AG09319 (cell line): ENCODE measurements at regions not wholly inside any gene's neighbourhood (a gene's known extent, or its start where the extent isn't known, plus 50 kb on each side); places are given as distances from the start of the nearest gene placed in this dataset.

ENCODE experiments used
- DNase-seq: peaks from one replicate; pipeline ENCODE4 v3.0.0-alpha.2; 2010; ENCODE audit warnings: low read depth; ENCODE audit errors: extremely low read depth
- CTCF ChIP-seq: IDR thresholded peaks from 2 replicates; pipeline ENCODE4 v1.5.1; 2011; ENCODE audit warnings: low read depth, mild to moderate bottlenecking, inconsistent platforms, low read length, moderate library complexity

GRCh38 chr12:83220774-83221173 lies 534.1 kb downstream of the TMTC2 start:
- TF ChIP-seq CTCF: no peak

DNA sequence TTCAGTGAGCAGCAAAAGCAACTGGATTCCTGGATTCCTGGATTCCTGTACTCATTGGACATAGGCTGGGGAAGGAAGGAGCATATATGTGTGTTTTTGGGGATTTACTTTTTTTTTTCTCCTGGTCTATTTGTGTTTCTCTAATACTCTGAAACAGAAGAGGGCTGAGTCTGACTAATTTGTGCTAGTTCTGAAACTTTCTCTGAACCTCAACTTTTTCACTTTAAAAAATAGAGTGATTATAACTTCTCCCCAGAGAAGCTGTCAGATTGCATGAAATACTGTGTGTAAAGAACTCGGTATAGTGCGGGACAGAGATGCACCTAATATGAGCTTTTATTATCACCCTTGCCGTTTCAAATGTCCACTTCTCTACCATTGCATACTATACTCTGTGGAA lies 529.5 kb downstream of the TMTC2 start:
- DNase-seq: no peak
- TF ChIP-seq CTCF: no peak

More at GRCh38 chr12:83220774-83221173, 534.1 kb downstream of the TMTC2 start:
- DNase-seq: no peak

- no peak for DNase-seq
- TF ChIP-seq CTCF: no peak
Measured at GRCh38 chr12:83214185-83214584, 527.5 kb downstream of the TMTC2 start.

DNA sequence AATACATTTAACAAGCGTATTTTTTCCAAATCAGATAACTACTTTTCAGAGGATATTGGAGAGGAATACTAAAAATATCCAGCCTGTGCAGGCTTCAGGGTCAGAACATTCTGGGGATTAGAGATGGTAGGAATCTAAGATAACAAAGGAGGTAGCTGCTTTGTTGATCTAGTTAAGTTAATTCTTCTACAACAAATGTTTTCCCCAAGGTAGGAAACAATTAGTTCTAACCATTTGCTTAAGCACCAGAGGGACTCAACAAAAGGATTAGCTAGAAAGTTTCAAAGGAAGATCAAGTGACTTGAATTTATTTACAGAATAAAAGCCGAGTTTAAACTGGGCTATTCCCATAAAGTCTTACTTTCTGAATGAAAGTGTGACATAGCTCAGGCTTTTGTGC lies 524.2 kb downstream of the TMTC2 start:
- no peak for DNase-seq
- TF ChIP-seq CTCF: no peak

- no peak for DNase-seq
- TF ChIP-seq CTCF: no peak
Measured at GRCh38 chr12:83199069-83199468, 512.4 kb downstream of the TMTC2 start.

GRCh38 chr12:83198291-83199015 lies 511.7 kb downstream of the TMTC2 start:
- no peak for DNase-seq
- TF ChIP-seq CTCF: no peak

GRCh38 chr12:83197483-83197914 lies 510.8 kb downstream of the TMTC2 start:
- no peak for TF ChIP-seq CTCF
- DNase-seq: no peak
